MCF 10A (cell line): ENCODE measurements at regions not wholly inside any gene's neighbourhood (a gene's known extent, or its start where the extent isn't known, plus 50 kb on each side); places are given as distances from the start of the nearest gene placed in this dataset.

Experiments used
- BruUV-seq: library from RNA; stranded (reverse); fragments of 400-500 nt; replicated peaks from 2 replicates; lab custom pipeline; 2021; lab: Mats Ljungman, UMichigan
- CTCF ChIA-PET: fragments of 300-600 bp; sonication (Branson Sonifier 250); formaldehyde crosslinking; extraction: SDS; loops from one replicate; lab custom pipeline; 2021; ENCODE audit warnings: antibody characterized with exemption, inconsistent platforms; lab: Yijun Ruan, JAX
- POLR2A ChIA-PET: fragments of 300-600, 350-650 bp; sonication (Branson Sonifier 250); formaldehyde crosslinking; extraction: SDS; loops from one replicate; lab custom pipeline; 2020; ENCODE audit warnings: antibody characterized with exemption, inconsistent platforms; lab: Yijun Ruan, JAX
- DNase-seq: peaks from one replicate; pipeline ENCODE4 v3.0.0-alpha.2; 2018; ENCODE audit not compliant: unreplicated experiment
- H3K27ac Mint-ChIP-seq: one replicate; pipeline ENCODE4 v1.8.0; 2022; ENCODE audit warnings: mild to moderate bottlenecking, low read depth, mixed read lengths; ENCODE audit not compliant: unreplicated experiment
- H3K27me3 Mint-ChIP-seq: one replicate; pipeline ENCODE4 v1.8.0; 2022; ENCODE audit warnings: mixed read lengths; ENCODE audit not compliant: insufficient read depth, unreplicated experiment
- H3K36me3 Mint-ChIP-seq: one replicate; pipeline ENCODE4 v1.8.0; 2022; ENCODE audit warnings: mild to moderate bottlenecking, moderate library complexity, mixed read lengths; ENCODE audit not compliant: insufficient read depth, unreplicated experiment
- H3K4me1 Mint-ChIP-seq: one replicate; pipeline ENCODE4 v1.8.0; 2022; ENCODE audit warnings: mixed read lengths; ENCODE audit not compliant: insufficient read depth, unreplicated experiment
- H3K4me3 Mint-ChIP-seq: one replicate; pipeline ENCODE4 v1.8.0; 2022; ENCODE audit warnings: mild to moderate bottlenecking, moderate library complexity, mixed read lengths; ENCODE audit not compliant: unreplicated experiment
- H3K9me3 Mint-ChIP-seq: one replicate; pipeline ENCODE4 v1.8.0; 2022; ENCODE audit warnings: mixed read lengths; ENCODE audit not compliant: unreplicated experiment
- CTCF ChIP-seq: fragments of 200-600 bp; IDR thresholded peaks from one replicate; pipeline ENCODE4 v1.8.0; 2022; ENCODE audit warnings: antibody characterized with exemption, mild to moderate bottlenecking; ENCODE audit not compliant: unreplicated experiment
- intact Hi-C: fragments of 100-400 bp; cut with micrococcal nuclease; formaldehyde crosslinking; loops from 2 replicates; pipeline ENCODE4 v1.14.1; 2022

- Mint-ChIP-seq H3K4me1 (no peaks in the 10 kb centered on the region), H3K27ac (no peak overlapping the region), H3K27me3 (no peaks in the 10 kb centered on the region), H3K36me3 (no peaks in the 10 kb centered on the region), H3K4me3 (no peak overlapping the region), H3K9me3 (no peaks in the 10 kb centered on the region)
- intact Hi-C loops: no loop called here
- TF ChIP-seq CTCF: no peak
- BruUV-seq: no TSS peak
- ChIA-PET CTCF (interaction anchor here (1.0 to 1.1 kb wide), 2 partner anchors 11 to 16 kb away, joined by 3 read pairs; no protein-coding TSS in a partner anchor), POLR2A (interaction anchor here (0.6 kb wide), 1 partner anchor 416 kb away, joined by 3 read pairs; no protein-coding TSS in a partner anchor)
- DNase-seq: no peak
Observed at GRCh38 chr4:64882311-64883086, 473.2 kb upstream of the TECRL start.

- Mint-ChIP-seq H3K27ac (no peak overlapping the region), H3K4me3 (no peak overlapping the region), H3K4me1 (no peaks in the 10 kb centered on the region), H3K27me3 (no peaks in the 10 kb centered on the region), H3K36me3 (no peaks in the 10 kb centered on the region), H3K9me3 (no peaks in the 10 kb centered on the region)
- DNase-seq: no peak
- no peak for TF ChIP-seq CTCF
- intact Hi-C loops: no loop called here
- ChIA-PET CTCF (no interaction called here), POLR2A (no interaction called here)
- no TSS peak for BruUV-seq
Observed at GRCh38 chr4:64880557-64880956, 471.3 kb upstream of the TECRL start.

GRCh38 chr4:64876021-64876420 lies 466.8 kb upstream of the TECRL start:
- Mint-ChIP-seq H3K4me1 (no peaks in the 10 kb centered on the region), H3K4me3 (no peak overlapping the region), H3K36me3 (no peaks in the 10 kb centered on the region), H3K27me3 (no peaks in the 10 kb centered on the region), H3K9me3 (no peaks in the 10 kb centered on the region), H3K27ac (no peak overlapping the region)
- intact Hi-C loops: no loop called here
- no TSS peak for BruUV-seq
- DNase-seq: no peak
- ChIA-PET CTCF (no interaction called here), POLR2A (no interaction called here)
- TF ChIP-seq CTCF: no peak

GRCh38 chr4:64870558-64870957 lies 461.3 kb upstream of the TECRL start:
- intact Hi-C loops: no loop called here
- Mint-ChIP-seq H3K4me3 (no peak overlapping the region), H3K27ac (no peak overlapping the region), H3K9me3 (no peaks in the 10 kb centered on the region), H3K4me1 (no peaks in the 10 kb centered on the region), H3K36me3 (no peaks in the 10 kb centered on the region), H3K27me3 (no peaks in the 10 kb centered on the region)
- no TSS peak for BruUV-seq
- CTCF ChIA-PET: no interaction called here
- no peak for DNase-seq
- POLR2A ChIA-PET: no interaction called here
- no peak for TF ChIP-seq CTCF
